GM10248 (cell line): ENCODE measurements at regions not wholly inside any gene's neighbourhood (a gene's known extent, or its start where the extent isn't known, plus 50 kb on each side); places are given as distances from the start of the nearest gene placed in this dataset.

Source experiments
- CTCF ChIA-PET: fragments of 300-600 bp; sonication (Branson Sonifier 250); formaldehyde crosslinking; extraction: SDS; loops from one replicate; lab custom pipeline; 2021; ENCODE audit warnings: antibody characterized with exemption; lab: Yijun Ruan, JAX
- POLR2A ChIA-PET: fragments of 350-650 bp; sonication (Branson Sonifier 250); formaldehyde crosslinking; extraction: SDS; loops from one replicate; lab custom pipeline; 2020; ENCODE audit warnings: antibody characterized with exemption; lab: Yijun Ruan, JAX
- DNase-seq: peaks from one replicate; pipeline ENCODE4 v3.0.0; 2012; ENCODE audit errors: extremely low spot score
- TF ChIP-seq, protein P1 (sequence below): IDR thresholded peaks from 2 replicates; pipeline ENCODE4 v1.5.1; 2012; ENCODE audit warnings: mild to moderate bottlenecking, low read depth; ENCODE audit errors: extremely low read depth, missing control alignments, control extremely low read depth

DNA sequence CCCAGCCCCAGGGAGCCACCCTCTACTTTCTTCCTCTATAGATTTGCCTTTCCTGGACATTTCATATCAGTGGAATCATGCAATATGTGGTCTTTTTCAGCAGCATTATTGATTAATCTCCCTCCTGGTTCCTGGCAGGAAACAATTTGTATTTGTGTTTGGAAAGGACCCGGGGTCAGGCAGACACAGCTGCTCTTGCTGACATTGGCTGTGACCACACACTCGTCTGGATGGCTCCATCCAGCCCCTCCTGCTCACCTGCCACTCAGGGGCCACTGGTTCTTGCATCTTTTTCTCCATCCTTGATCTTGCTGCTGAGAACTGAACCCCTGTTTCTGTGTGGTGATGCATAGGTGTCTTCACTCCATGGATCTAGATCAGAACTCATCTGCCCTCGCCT lies 176.6 kb upstream of the MKI67 start:
- POLR2A ChIA-PET: no interaction called here
- CTCF ChIA-PET: interaction anchor here (1.3 kb wide), 1 partner anchor 11 kb away, joined by 4 read pairs; no protein-coding TSS in a partner anchor
- TF ChIP-seq, protein P1, sequence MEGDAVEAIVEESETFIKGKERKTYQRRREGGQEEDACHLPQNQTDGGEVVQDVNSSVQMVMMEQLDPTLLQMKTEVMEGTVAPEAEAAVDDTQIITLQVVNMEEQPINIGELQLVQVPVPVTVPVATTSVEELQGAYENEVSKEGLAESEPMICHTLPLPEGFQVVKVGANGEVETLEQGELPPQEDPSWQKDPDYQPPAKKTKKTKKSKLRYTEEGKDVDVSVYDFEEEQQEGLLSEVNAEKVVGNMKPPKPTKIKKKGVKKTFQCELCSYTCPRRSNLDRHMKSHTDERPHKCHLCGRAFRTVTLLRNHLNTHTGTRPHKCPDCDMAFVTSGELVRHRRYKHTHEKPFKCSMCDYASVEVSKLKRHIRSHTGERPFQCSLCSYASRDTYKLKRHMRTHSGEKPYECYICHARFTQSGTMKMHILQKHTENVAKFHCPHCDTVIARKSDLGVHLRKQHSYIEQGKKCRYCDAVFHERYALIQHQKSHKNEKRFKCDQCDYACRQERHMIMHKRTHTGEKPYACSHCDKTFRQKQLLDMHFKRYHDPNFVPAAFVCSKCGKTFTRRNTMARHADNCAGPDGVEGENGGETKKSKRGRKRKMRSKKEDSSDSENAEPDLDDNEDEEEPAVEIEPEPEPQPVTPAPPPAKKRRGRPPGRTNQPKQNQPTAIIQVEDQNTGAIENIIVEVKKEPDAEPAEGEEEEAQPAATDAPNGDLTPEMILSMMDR: no peak
- no peak for DNase-seq

DNA sequence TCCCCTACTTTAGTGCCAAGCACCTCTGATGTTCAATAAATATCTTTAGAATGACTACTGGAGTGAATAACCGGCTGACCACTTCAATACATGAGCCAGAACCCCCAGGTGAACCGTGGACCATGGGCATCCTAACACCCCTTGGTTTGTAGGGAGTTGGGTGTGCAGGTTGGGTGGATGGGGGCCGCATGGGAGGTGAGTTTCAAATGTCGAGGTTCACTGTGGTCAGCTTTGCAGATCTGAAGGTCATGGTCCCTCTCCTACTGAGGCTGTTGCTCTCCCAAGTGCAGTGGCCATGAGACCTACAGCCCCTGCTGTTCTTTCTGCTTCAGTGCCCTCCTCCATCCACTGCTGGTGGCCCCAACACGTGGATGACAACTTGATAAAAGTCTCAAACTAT lies 178.0 kb upstream of the MKI67 start:
- TF ChIP-seq, protein P1: no peak
- DNase-seq: no peak
- POLR2A ChIA-PET: no interaction called here
- CTCF ChIA-PET: no interaction called here

DNA sequence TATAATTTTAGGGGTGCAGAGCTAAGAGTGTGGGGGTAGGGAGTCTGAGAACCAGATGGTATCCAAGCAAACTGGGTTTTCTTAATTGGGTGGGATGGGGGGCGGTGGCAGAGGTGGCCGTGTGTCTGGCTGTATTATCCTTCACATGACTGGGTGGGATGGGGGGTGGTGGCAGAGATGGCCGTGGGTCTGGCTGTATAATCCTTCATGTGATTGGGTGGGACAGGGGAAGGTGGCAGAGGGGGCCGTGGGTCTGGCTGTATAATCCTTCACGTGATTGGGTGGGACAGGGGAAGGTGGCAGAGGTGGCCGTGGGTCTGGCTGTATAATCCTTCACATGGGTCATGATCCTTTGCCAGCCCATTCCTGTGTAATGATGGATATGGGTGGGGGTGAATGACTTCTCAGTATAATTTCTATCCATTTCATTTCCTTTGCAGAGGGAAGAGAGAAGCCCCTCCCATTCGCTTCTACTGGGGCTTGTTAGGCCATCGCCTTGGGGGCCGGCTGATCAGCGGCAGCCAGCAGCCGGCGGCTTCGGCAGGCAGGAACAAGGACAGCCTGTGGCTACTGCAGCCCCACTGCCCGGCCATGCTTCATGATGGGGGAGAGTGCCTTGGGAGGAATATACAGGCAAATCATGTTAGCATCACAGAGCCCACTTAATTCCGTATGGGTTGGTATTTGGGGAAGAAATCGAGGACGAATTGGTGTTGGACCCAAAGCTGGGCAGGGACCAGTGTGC lies 179.6 kb upstream of the MKI67 start:
- TF ChIP-seq, protein P1: no peak
- CTCF ChIA-PET: no interaction called here
- POLR2A ChIA-PET: no interaction called here
- DNase-seq: no peak

DNA sequence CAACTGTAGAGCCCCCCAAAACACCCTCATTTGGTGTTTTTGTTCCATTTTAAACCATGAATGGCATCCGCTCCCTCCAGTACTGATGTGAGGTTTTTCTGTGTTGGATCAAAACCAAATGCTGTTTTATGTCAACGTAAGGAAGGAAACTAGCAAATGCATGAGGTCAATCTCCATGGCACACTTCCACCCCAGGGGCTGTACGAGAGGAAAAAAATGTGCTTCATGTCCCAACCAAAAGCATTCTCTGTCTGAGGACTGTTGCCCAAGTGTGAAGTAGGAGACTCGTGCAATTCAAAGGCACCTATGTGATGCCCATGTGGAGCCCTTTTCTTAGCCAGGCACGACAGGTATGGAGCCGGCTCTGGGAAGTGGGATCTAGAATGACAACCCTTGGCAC lies 180.3 kb upstream of the MKI67 start:
- POLR2A ChIA-PET: no interaction called here
- DNase-seq: no peak
- CTCF ChIA-PET: no interaction called here
- TF ChIP-seq, protein P1: no peak

DNA sequence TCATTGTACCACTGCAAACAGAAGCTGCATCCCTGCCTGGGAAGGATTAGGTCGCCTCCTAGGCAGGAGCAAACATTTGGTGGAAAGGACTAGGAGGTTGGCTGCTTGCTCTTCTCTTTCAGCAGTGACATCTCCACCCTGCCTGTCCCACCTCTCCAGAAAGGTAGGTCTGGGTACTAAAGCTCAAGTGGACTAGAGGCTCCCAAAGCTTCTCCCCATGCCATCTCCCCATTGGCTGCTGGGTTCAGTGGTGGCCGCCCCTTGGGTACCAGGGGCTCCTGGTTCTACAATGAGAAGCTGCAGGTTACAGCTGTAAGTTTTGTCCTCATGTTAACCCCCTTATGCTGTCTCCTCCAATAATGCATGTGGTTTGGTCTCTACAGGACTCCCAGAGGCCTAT lies 180.7 kb upstream of the MKI67 start:
- TF ChIP-seq, protein P1: no peak
- DNase-seq: no peak
- ChIA-PET CTCF (no interaction called here), POLR2A (no interaction called here)

DNA sequence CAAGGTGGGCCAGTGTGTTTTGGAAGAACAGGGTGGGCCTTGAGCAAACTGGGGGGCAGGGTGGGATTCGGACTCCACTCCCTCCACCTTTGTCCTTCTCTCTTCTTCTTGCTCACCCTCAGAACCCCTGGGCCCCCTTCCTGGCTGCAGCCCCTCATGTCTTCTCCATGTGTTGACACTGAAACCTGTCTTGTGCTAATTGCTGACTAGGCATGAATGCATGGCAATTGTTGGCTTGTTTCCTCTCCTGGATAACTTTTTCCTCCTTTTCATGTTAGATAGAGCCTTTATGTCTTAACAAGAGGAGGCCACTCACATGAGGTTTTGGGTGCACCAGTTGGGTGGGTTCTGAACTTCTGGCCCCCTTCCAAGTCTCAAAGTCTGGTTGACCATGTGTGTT lies 181.6 kb upstream of the MKI67 start:
- CTCF ChIA-PET: no interaction called here
- TF ChIP-seq, protein P1: no peak

More for the DNA sequence above, 181.6 kb upstream of the MKI67 start:
- POLR2A ChIA-PET: no interaction called here
- no peak for DNase-seq
